ENCODE measurements at regions not wholly inside any gene's neighbourhood (a gene's known extent, or its start where the extent isn't known, plus 50 kb on each side); places are given as distances from the start of the nearest gene placed in this dataset.

- TF ChIP-seq POLR2A (IDR thresholded peaks at IDR 0.05; ENCODE audit: low read length) (no peak), CTCF (IDR thresholded peaks at IDR 0.05) (no peak), RAD21 (conservative IDR thresholded peaks at IDR 0.05 in 1 of 2, IDR thresholded peaks at IDR 0.05 in 1 of 2) (no peak), POLR2AphosphoS2 (conservative IDR thresholded peaks at IDR 0.05; ENCODE audit: low read length) (no peak), HMGXB4 (CRISPR knock-in tag; IDR thresholded peaks at IDR 0.05; ENCODE audit: borderline replicate concordance) (no peak), TFCP2L1 (CRISPR knock-in tag; IDR thresholded peaks at IDR 0.05) (no peak), FOSL2 (IDR thresholded peaks at IDR 0.05) (no peak), FOSL2 (CRISPR knock-in tag; IDR thresholded peaks at IDR 0.05) (no peak), JUNB (IDR thresholded peaks at IDR 0.05) (no peak), REST (IDR thresholded peaks at IDR 0.05) (no peak), ESRRA (IDR thresholded peaks at IDR 0.05; ENCODE audit: borderline replicate concordance, low read length) (no peak), RNF2 (IDR thresholded peaks at IDR 0.05; ENCODE audit: borderline replicate concordance, low read depth) (no peak), USF2 (IDR thresholded peaks at IDR 0.05) (no peak), CHD2 (IDR thresholded peaks at IDR 0.05; ENCODE audit: low read length, partially characterized antibody) (no peak), CEBPB (IDR thresholded peaks at IDR 0.05) (no peak)
These were observed 1501.5 kb downstream of the STIM2 start for GRCh38 chr4:28362169-28362568.
